ENCODE measurements at regions not wholly inside any gene's neighbourhood (a gene's known extent, or its start where the extent isn't known, plus 50 kb on each side); places are given as distances from the start of the nearest gene placed in this dataset.

- DNase-seq, result peak in 1 of 2 donors; percentile 36
- H3K27me3 ChIP-seq, result no peaks in the 10 kb centered on the region
- no peaks in the 10 kb centered on the region for H3K9me3 ChIP-seq
- H3K27ac ChIP-seq, result no peak overlapping the region
- peaks cover 0 to 23% (median 0%) of the 10 kb centered on the region in 4 donors for H3K4me1 ChIP-seq
- TF ChIP-seq CTCF (IDR thresholded peaks at IDR 0.05), result no peak
- no peak overlapping the region for H3K4me3 ChIP-seq
- intact Hi-C loops (cut with DNase I; ENCODE audit: low total_unique reads), result no loop called here
- peaks cover 2 to 7% (median 5%) of the 10 kb centered on the region in 3 donors for H3K36me3 ChIP-seq
Observed at GRCh38 chr6:144582939-144583613, 297.9 kb downstream of the UTRN start.

GRCh38 chr6:144583614-144583954, 298.4 kb downstream of the UTRN start:
- intact Hi-C loops (cut with DNase I; ENCODE audit: low total_unique reads), result no loop called here
- Histone ChIP-seq H3K4me3 (no peak overlapping the region), H3K4me1 (peaks cover 0 to 23% (median under 1%) of the 10 kb centered on the region in 4 donors)

GRCh38 chr6:144585217-144585814, 300.2 kb downstream of the UTRN start:
- intact Hi-C loops (cut with DNase I; ENCODE audit: low total_unique reads), result no loop called here
- Histone ChIP-seq H3K27ac (no peak overlapping the region), H3K4me3 (no peak overlapping the region), H3K27me3 (no peaks in the 10 kb centered on the region), H3K9me3 (no peaks in the 10 kb centered on the region), H3K36me3 (peaks cover 0 to 3% (median 0%) of the 10 kb centered on the region in 3 donors), H3K4me1 (peaks cover 0 to 23% (median 2%) of the 10 kb centered on the region in 4 donors)
- DNase-seq, result no peak
- TF ChIP-seq CTCF (IDR thresholded peaks at IDR 0.05), result peak; percentile 53 to 54

More at GRCh38 chr6:144583614-144583954, 298.4 kb downstream of the UTRN start:
- TF ChIP-seq CTCF (IDR thresholded peaks at IDR 0.05), result no peak
- Histone ChIP-seq H3K27ac (no peak overlapping the region), H3K9me3 (no peaks in the 10 kb centered on the region), H3K36me3 (peaks cover 0 to 3% (median 0%) of the 10 kb centered on the region in 3 donors), H3K27me3 (no peaks in the 10 kb centered on the region)
- DNase-seq, result no peak

GRCh38 chr6:144586986-144587385, 301.9 kb downstream of the UTRN start:
- H3K4me3 ChIP-seq, result no peak overlapping the region
- intact Hi-C loops (cut with DNase I; ENCODE audit: low total_unique reads), result no loop called here
- no peak overlapping the region for H3K27ac ChIP-seq
- no peaks in the 10 kb centered on the region for H3K36me3 ChIP-seq
- peaks cover 0 to 21% (median 2%) of the 10 kb centered on the region in 4 donors for H3K4me1 ChIP-seq
- no peaks in the 10 kb centered on the region for H3K27me3 ChIP-seq
- no peak for DNase-seq
- no peak for TF ChIP-seq CTCF (IDR thresholded peaks at IDR 0.05)
- H3K9me3 ChIP-seq, result no peaks in the 10 kb centered on the region

- H3K9me3 ChIP-seq, result no peaks in the 10 kb centered on the region
- H3K4me3 ChIP-seq, result no peak overlapping the region
- H3K27ac ChIP-seq, result no peak overlapping the region
- no peak for TF ChIP-seq CTCF (IDR thresholded peaks at IDR 0.05)
- peaks cover 0 to 14% (median 8%) of the 10 kb centered on the region in 3 donors for H3K36me3 ChIP-seq
- H3K27me3 ChIP-seq, result no peaks in the 10 kb centered on the region
- intact Hi-C loops (cut with DNase I; ENCODE audit: low total_unique reads), result no loop called here
- no peak for DNase-seq
- peaks cover 0 to 15% (median 2%) of the 10 kb centered on the region in 4 donors for H3K4me1 ChIP-seq
Observed at GRCh38 chr6:144588697-144589325, 303.7 kb downstream of the UTRN start.

All from tibial artery (tissue), 4 donors.